OCI-LY7 (cell line): ENCODE measurements at regions not wholly inside any gene's neighbourhood (a gene's known extent, or its start where the extent isn't known, plus 50 kb on each side); places are given as distances from the start of the nearest gene placed in this dataset.

Source experiments
- BruUV-seq: library from RNA; stranded (reverse); fragments of 400-500 nt; replicated peaks from 2 replicates; lab custom pipeline; 2021; lab: Mats Ljungman, UMichigan
- CTCF ChIA-PET: fragments of 300-600 bp; sonication (Branson Sonifier 250); formaldehyde crosslinking; loops from one replicate; lab custom pipeline; 2022; ENCODE audit warnings: antibody characterized with exemption; ENCODE audit not compliant: unreplicated experiment; lab: Charles Lee
- POLR2A ChIA-PET: fragments of 300-600 bp; sonication (Branson Sonifier 250); formaldehyde crosslinking; loops from one replicate; lab custom pipeline; 2022; ENCODE audit warnings: antibody characterized with exemption; lab: Charles Lee
- DNase-seq: peaks from one replicate; pipeline ENCODE4 v3.0.0-alpha.2; 2015; ENCODE audit warnings: low spot score
- H2AFZ ChIP-seq: fragments of 200-600 bp; sonication (generic), shearing (Covaris generic); 2 replicates; pipeline ENCODE4 v1.6.1; 2014; ENCODE audit warnings: mild to moderate bottlenecking, antibody characterized with exemption, low read length, moderate library complexity
- H3K27ac ChIP-seq: fragments of 200-600 bp; sonication (generic); 2 replicates; pipeline ENCODE4 v1.5.1; 2014; ENCODE audit warnings: mixed run types, low read depth, mild to moderate bottlenecking, moderate library complexity, low read length, inconsistent platforms; ENCODE audit not compliant: poor library complexity, severe bottlenecking
- H3K36me3 ChIP-seq: fragments of 200-600 bp; sonication (generic); 2 replicates; pipeline ENCODE4 v1.6.1; 2014; ENCODE audit warnings: mild to moderate bottlenecking, antibody characterized with exemption, low read length, moderate library complexity, mixed read lengths; ENCODE audit not compliant: insufficient read depth
- H3K4me1 ChIP-seq: fragments of 200-600 bp; sonication (generic); 2 replicates; pipeline ENCODE4 v1.5.1; 2014; ENCODE audit warnings: mild to moderate bottlenecking, low read length; ENCODE audit not compliant: insufficient read depth, poor library complexity, severe bottlenecking
- H3K4me2 ChIP-seq: fragments of 200-600 bp; sonication (generic); 2 replicates; pipeline ENCODE4 v1.6.1; 2014; ENCODE audit warnings: mild to moderate bottlenecking, low read length
- H3K4me3 ChIP-seq: fragments of 200-600 bp; sonication (generic); 2 replicates; pipeline ENCODE4 v1.5.1; 2014; ENCODE audit warnings: mild to moderate bottlenecking, low read depth, low read length; ENCODE audit not compliant: poor library complexity, severe bottlenecking
- H3K79me2 ChIP-seq: fragments of 200-600 bp; sonication (generic); 2 replicates; pipeline ENCODE4 v1.6.1; 2016; ENCODE audit warnings: low read depth, mild to moderate bottlenecking, low read length, moderate library complexity, mixed read lengths; ENCODE audit not compliant: insufficient read depth
- H3K9me2 ChIP-seq: fragments of 200-600 bp; sonication (generic); 2 replicates; pipeline ENCODE4 v1.6.1; 2016; ENCODE audit warnings: mild to moderate bottlenecking, low read length, mixed read lengths; ENCODE audit not compliant: insufficient read depth
- H3K9me3 ChIP-seq: fragments of 200-600 bp; sonication (generic); 2 replicates; pipeline ENCODE4 v1.6.1; 2014; ENCODE audit warnings: mild to moderate bottlenecking, mixed run types, low read length, mixed read lengths
- H4K20me1 ChIP-seq: fragments of 200-600 bp; sonication (generic); 2 replicates; pipeline ENCODE4 v1.6.1; 2014; ENCODE audit warnings: mild to moderate bottlenecking, antibody characterized with exemption, low read length, moderate library complexity, mixed read lengths; ENCODE audit not compliant: insufficient read depth
- CTCF ChIP-seq: fragments of 200-600 bp; sonication (generic); conservative IDR thresholded peaks from 2 replicates; pipeline ENCODE4 v1.5.1; 2014; ENCODE audit warnings: mild to moderate bottlenecking, antibody characterized with exemption, low read length, moderate library complexity, mixed read lengths
- EZH2phosphoT487 ChIP-seq: fragments of 200-600 bp; sonication (generic); IDR thresholded peaks from 2 replicates; pipeline ENCODE4 v1.6.1; 2018; ENCODE audit warnings: low read depth, borderline replicate concordance, mild to moderate bottlenecking, mixed run types, antibody characterized with exemption, low read length, moderate library complexity, mixed read lengths
- intact Hi-C: fragments of 100-400 bp; cut with micrococcal nuclease; formaldehyde crosslinking; loops from one replicate; pipeline ENCODE4 v1.10.0; 2022; ENCODE audit not compliant: unreplicated experiment

GRCh38 chr6:167712731-167713475 is 113.8 kb upstream of the AFDN start:
- POLR2A ChIA-PET: no interaction called here

DNA sequence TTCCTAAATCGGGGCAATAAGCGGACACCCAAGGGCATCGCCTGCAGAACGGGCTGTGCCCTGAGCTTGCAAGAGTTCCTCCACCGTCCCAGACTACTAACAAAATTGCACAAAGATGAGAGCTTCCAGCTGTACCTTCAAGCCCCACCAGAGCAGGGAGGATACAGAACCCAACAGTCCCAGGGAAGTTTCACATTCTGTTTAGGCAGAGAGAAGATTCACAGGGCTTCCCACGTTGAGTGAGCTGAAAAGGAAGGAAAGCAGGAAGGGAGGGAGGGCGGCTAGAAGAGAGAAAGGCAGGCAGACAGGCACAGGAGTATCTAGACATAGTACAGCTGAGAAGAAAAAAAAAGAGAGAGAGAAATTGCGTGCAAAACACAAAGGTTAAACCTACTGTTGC is 112.6 kb upstream of the AFDN start:
- Histone ChIP-seq H3K27ac (no peak overlapping the region), H3K79me2 (no peaks in the 10 kb centered on the region), H3K36me3 (no peaks in the 10 kb centered on the region), H3K4me3 (no peak overlapping the region), H3K4me2 (no peak overlapping the region), H3K4me1 (no peaks in the 10 kb centered on the region), H4K20me1 (no peaks in the 10 kb centered on the region), H3K9me3 (no peaks in the 10 kb centered on the region), H3K9me2 (no peaks in the 10 kb centered on the region), H2AFZ (no peak overlapping the region)
- ChIA-PET CTCF (no interaction called here), POLR2A (interaction anchor here (1.1 to 1.9 kb wide), 2 partner anchors 14 to 15 kb away, joined by 3 to 4 read pairs; no protein-coding TSS in a partner anchor)
- intact Hi-C loops: no loop called here
- no peak for DNase-seq
- TF ChIP-seq CTCF: no peak
- no peak for TF ChIP-seq EZH2phosphoT487
- no TSS peak for BruUV-seq

More at GRCh38 chr6:167712731-167713475, 113.8 kb upstream of the AFDN start:
- Histone ChIP-seq H3K79me2 (no peaks in the 10 kb centered on the region), H3K4me3 (no peak overlapping the region), H4K20me1 (no peaks in the 10 kb centered on the region), H3K27ac (no peak overlapping the region), H3K9me3 (no peaks in the 10 kb centered on the region), H3K4me1 (no peaks in the 10 kb centered on the region), H2AFZ (no peak overlapping the region), H3K36me3 (no peaks in the 10 kb centered on the region), H3K4me2 (no peak overlapping the region), H3K9me2 (no peaks in the 10 kb centered on the region)
- TF ChIP-seq EZH2phosphoT487: no peak
- no peak for TF ChIP-seq CTCF
- DNase-seq: no peak
- CTCF ChIA-PET: no interaction called here
- no TSS peak for BruUV-seq
- intact Hi-C loops: no loop called here

- BruUV-seq: no TSS peak
- no peak for TF ChIP-seq CTCF
- TF ChIP-seq EZH2phosphoT487: no peak
- no peak for DNase-seq
- H3K4me3 ChIP-seq: no peak overlapping the region
- intact Hi-C loops: no loop called here
- no peaks in the 10 kb centered on the region for H3K9me3 ChIP-seq
- H3K9me2 ChIP-seq: no peaks in the 10 kb centered on the region
- H3K36me3 ChIP-seq: no peaks in the 10 kb centered on the region
- H4K20me1 ChIP-seq: no peaks in the 10 kb centered on the region
- H3K4me1 ChIP-seq: no peaks in the 10 kb centered on the region
- CTCF ChIA-PET: no interaction called here
- no peak overlapping the region for H3K4me2 ChIP-seq
- no peak overlapping the region for H3K27ac ChIP-seq
- H2AFZ ChIP-seq: no peak overlapping the region
- POLR2A ChIA-PET: interaction anchor here (0.6 kb wide), 1 partner anchor 96 kb away, joined by 3 read pairs; no protein-coding TSS in a partner anchor
- H3K79me2 ChIP-seq: no peaks in the 10 kb centered on the region
Observed at GRCh38 chr6:167717455-167717854, 109.3 kb upstream of the AFDN start.
